Endothelial cell of umbilical vein (primary cell): ENCODE measurements at regions not wholly inside any gene's neighbourhood (a gene's known extent, or its start where the extent isn't known, plus 50 kb on each side); places are given as distances from the start of the nearest gene placed in this dataset.

Source experiments
- BruUV-seq: library from RNA; stranded (reverse); fragments of 400-500 nt; replicated peaks from 2 replicates; lab custom pipeline; 2021; lab: Mats Ljungman, UMichigan
- CTCF ChIA-PET: fragments of 300-600, 350-600 bp; sonication (Branson Sonifier 250); formaldehyde crosslinking; loops from one replicate; lab custom pipeline; 2021; ENCODE audit warnings: antibody characterized with exemption, inconsistent platforms; lab: Charles Lee
- POLR2A ChIA-PET: fragments of 300-600, 350-600 bp; sonication (Branson Sonifier 250); formaldehyde crosslinking; loops from one replicate; lab custom pipeline; 2021; ENCODE audit warnings: antibody characterized with exemption, inconsistent platforms; lab: Charles Lee
- DNase-seq: peaks from one replicate; pipeline ENCODE4 v3.0.0-alpha.2; 2011; ENCODE audit warnings: low read depth, low spot score
- FAIRE-seq: peaks from 2 replicates; lab custom pipeline; 2011; peaks lifted over from hg19 to GRCh38; lab: Jason Lieb, UNC
- H2AFZ ChIP-seq: 2 replicates; pipeline ENCODE4 v1.6.0; 2012; ENCODE audit warnings: low read depth, low read length, control low read depth, inconsistent platforms
- H3K27ac ChIP-seq: 2 replicates; pipeline ENCODE4 v1.5.1; 2011; ENCODE audit warnings: low read depth, mild to moderate bottlenecking, control low read depth, low read length, moderate library complexity; ENCODE audit not compliant: insufficient read depth
- H3K27me3 ChIP-seq, 2 experiments: 2 replicates each; pipeline versions ENCODE4 v1.6.0 to v1.6.1; 2011; ENCODE audit warnings: low read length in 2 of 2, mixed read lengths in 1 of 2; ENCODE audit not compliant: control insufficient read depth in 2 of 2, insufficient read depth in 2 of 2
- H3K36me3 ChIP-seq, 2 experiments: 2 replicates in 1 of 2; 3 replicates in 1 of 2; pipeline ENCODE4 v1.5.1; 2011; ENCODE audit warnings: low read length in 2 of 2, mild to moderate bottlenecking in 1 of 2, moderate library complexity in 1 of 2; ENCODE audit not compliant: control insufficient read depth in 2 of 2, insufficient read depth in 2 of 2; ENCODE audit errors: extremely low read depth in 1 of 2
- H3K4me1 ChIP-seq: 3 replicates; pipeline ENCODE4 v1.5.1; 2011; ENCODE audit warnings: mild to moderate bottlenecking, low read length; ENCODE audit not compliant: control insufficient read depth, insufficient read depth; ENCODE audit errors: extremely low read depth
- H3K4me2 ChIP-seq: 2 replicates; pipeline ENCODE4 v1.6.1; 2011; ENCODE audit warnings: low read length, control low read depth, mixed read lengths; ENCODE audit not compliant: insufficient read depth
- H3K4me3 ChIP-seq, 3 experiments: fragments of 200-600 bp in 1 of 3; sonication (generic), shearing (Covaris generic) in 1 of 3; replicated peaks in 1 of 3; 2 replicates each; pipeline ENCODE4 v1.5.1; 2011 to 2016; ENCODE audit warnings: control low read depth in 3 of 3, low read length in 3 of 3, mild to moderate bottlenecking in 2 of 3, inconsistent platforms in 1 of 3, low read depth in 1 of 3, moderate library complexity in 1 of 3; ENCODE audit not compliant: insufficient read depth in 1 of 3
- H3K79me2 ChIP-seq: 2 replicates; pipeline ENCODE4 v1.6.0; 2012; ENCODE audit warnings: low read length, inconsistent platforms; ENCODE audit not compliant: control insufficient read depth, insufficient read depth
- H3K9ac ChIP-seq: replicated peaks from 2 replicates; pipeline ENCODE3; 2011; ENCODE audit warnings: low read length, control low read depth; ENCODE audit not compliant: insufficient read depth; ENCODE audit errors: extremely low read depth
- H3K9me1 ChIP-seq: replicated peaks from 3 replicates; pipeline ENCODE4 v1.6.0; 2011; ENCODE audit warnings: mild to moderate bottlenecking, low read length; ENCODE audit not compliant: control insufficient read depth, insufficient read depth; ENCODE audit errors: extremely low read depth
- H3K9me3 ChIP-seq: replicated peaks from 2 replicates; pipeline ENCODE4 v1.5.1; 2012; ENCODE audit warnings: low read length, inconsistent platforms; ENCODE audit not compliant: control insufficient read depth, insufficient read depth
- H4K20me1 ChIP-seq: replicated peaks from 2 replicates; pipeline ENCODE3; 2011; ENCODE audit warnings: mild to moderate bottlenecking, low read length; ENCODE audit not compliant: control insufficient read depth, insufficient read depth; ENCODE audit errors: extremely low read depth
- CTCF ChIP-seq, 2 donors: IDR thresholded peaks; 1 replicate in 1 of 2; 2 replicates in 1 of 2; pipeline ENCODE4 v1.5.1; 2011; ENCODE audit warnings: low read length in 2 of 2, mild to moderate bottlenecking in 2 of 2, moderate library complexity in 2 of 2, control low read depth in 1 of 2, inconsistent platforms in 1 of 2, low read depth in 1 of 2; ENCODE audit not compliant: insufficient read depth in 1 of 2; ENCODE audit errors: extremely low read depth in 1 of 2
- EZH2 ChIP-seq: IDR thresholded peaks from 2 replicates; pipeline ENCODE4 v1.6.1; 2012; ENCODE audit warnings: borderline replicate concordance, low read depth, mild to moderate bottlenecking, moderate library complexity, low read length, inconsistent platforms; ENCODE audit not compliant: severe bottlenecking
- FOS ChIP-seq: IDR thresholded peaks from 2 replicates; pipeline ENCODE4 v1.6.1; 2011; ENCODE audit warnings: mild to moderate bottlenecking, low read length, moderate library complexity, borderline replicate concordance; ENCODE audit not compliant: insufficient read depth
- GATA2 ChIP-seq: IDR thresholded peaks from 2 replicates; pipeline ENCODE4 v1.7.0; 2011; ENCODE audit warnings: low read depth, mild to moderate bottlenecking, moderate library complexity, mixed read lengths, low read length; ENCODE audit not compliant: insufficient read length, insufficient read depth
- JUN ChIP-seq: IDR thresholded peaks from 2 replicates; pipeline ENCODE4 v1.6.1; 2011; ENCODE audit warnings: borderline replicate concordance, low read depth; ENCODE audit not compliant: insufficient read length, insufficient read depth
- MAX ChIP-seq: IDR thresholded peaks from 2 replicates; pipeline ENCODE4 v1.6.1; 2011; ENCODE audit not compliant: insufficient read depth, insufficient read length
- MYC ChIP-seq: IDR thresholded peaks from one replicate; pipeline ENCODE4 v1.6.1; 2011; ENCODE audit warnings: mild to moderate bottlenecking, low read depth, low read length
- POLR2A ChIP-seq: IDR thresholded peaks from 2 replicates; pipeline ENCODE4 v1.6.1; 2012; ENCODE audit warnings: low read depth, mild to moderate bottlenecking, control low read depth, low read length
- POLR2AphosphoS5 ChIP-seq: IDR thresholded peaks from 2 replicates; pipeline ENCODE4 v1.6.1; 2012; ENCODE audit warnings: low read depth, mild to moderate bottlenecking, control low read depth, low read length, moderate library complexity; ENCODE audit not compliant: insufficient read depth
- dilution Hi-C: fragments of 300-500 bp; cut with MboI; formaldehyde crosslinking; loops from one replicate; pipeline ENCODE4 v1.15.0; 2019; ENCODE audit warnings: low sequenced_read_pairs; ENCODE audit not compliant: extremely low pct_ligation_motif_present
- intact Hi-C: fragments of 100-400 bp; cut with micrococcal nuclease; formaldehyde crosslinking; loops from one replicate; pipeline ENCODE4 v1.10.0; 2022

GRCh38 chr9:21615018-21615417, 132.9 kb upstream of the IFNE start:
- Histone ChIP-seq H3K9me3 (no peaks in the 10 kb centered on the region), H4K20me1 (no peaks in the 10 kb centered on the region), H2AFZ (no peak overlapping the region), H3K4me3 (no peak overlapping the region), H3K9me1 (peaks cover 3% of the 10 kb centered on the region), H3K36me3 (no peaks in the 10 kb centered on the region), H3K4me2 (no peak overlapping the region), H3K27ac (no peak overlapping the region), H3K4me1 (no peaks in the 10 kb centered on the region), H3K9ac (no peak overlapping the region), H3K79me2 (no peaks in the 10 kb centered on the region), H3K27me3 (no peaks in the 10 kb centered on the region)
- ChIA-PET CTCF (no interaction called here), POLR2A (no interaction called here)
- DNase-seq, result no peak
- BruUV-seq, result no TSS peak
- intact Hi-C loops (no loop called here), dilution Hi-C loops (no loop called here)
- no peak for FAIRE-seq
- TF ChIP-seq EZH2, result no peak
- no peak for TF ChIP-seq POLR2AphosphoS5
- TF ChIP-seq FOS, result no peak
- TF ChIP-seq MYC, result no peak
- no peak for TF ChIP-seq CTCF (IDR thresholded peaks at IDR 0.05; ENCODE audit: extremely low read depth in 1 of 2, insufficient read depth in 1 of 2, low read depth in 1 of 2, low read length in 2 of 2)
- TF ChIP-seq MAX, result no peak
- no peak for TF ChIP-seq JUN
- no peak for TF ChIP-seq GATA2
- no peak for TF ChIP-seq POLR2A
